SK-N-SH treated with all-trans-retinoic acid at 6 μM for 48 hours (cell line): ENCODE measurements at regions not wholly inside any gene's neighbourhood (a gene's known extent, or its start where the extent isn't known, plus 50 kb on each side); places are given as distances from the start of the nearest gene placed in this dataset.

ENCODE experiments used
- ATAC-seq: fragments of 200-7000 bp; cut with Tn5 transposase; 3 replicates; pipeline ENCODE4 v1.9.1; 2020; ENCODE audit warnings: mild to moderate bottlenecking, moderate library complexity
- BACH2 ChIP-seq: fragments of 250-450 bp; sonication (Bioruptor Pico); IDR thresholded peaks from 2 replicates; pipeline ENCODE4 v1.9.0; 2021; ENCODE audit warnings: mild to moderate bottlenecking, borderline replicate concordance
- CSDC2 ChIP-seq: fragments of 250-450 bp; sonication (Bioruptor Pico); IDR thresholded peaks from 2 replicates; pipeline ENCODE4 v1.5.0; 2020; ENCODE audit warnings: mild to moderate bottlenecking, moderate library complexity
- ESRRG ChIP-seq: fragments of 250-450 bp; sonication (Bioruptor Pico); IDR thresholded peaks from 2 replicates; pipeline ENCODE4 v1.6.1; 2021; ENCODE audit warnings: mild to moderate bottlenecking
- GLIS3 ChIP-seq: fragments of 250-450 bp; sonication (Bioruptor Pico); IDR thresholded peaks from 2 replicates; pipeline ENCODE4 v1.5.0; 2020; ENCODE audit warnings: mild to moderate bottlenecking, moderate library complexity
- ISL1 ChIP-seq: fragments of 250-450 bp; sonication (Bioruptor Pico); IDR thresholded peaks from 2 replicates; pipeline ENCODE4 v2.1.2; 2022; ENCODE audit warnings: mild to moderate bottlenecking, moderate library complexity
- OSR1 ChIP-seq: fragments of 250-450 bp; sonication (Bioruptor Pico); IDR thresholded peaks from 2 replicates; pipeline ENCODE4 v1.8.0; 2022; ENCODE audit warnings: moderate library complexity, mild to moderate bottlenecking, inconsistent platforms
- PATZ1 ChIP-seq: fragments of 250-450 bp; sonication (Bioruptor Pico); IDR thresholded peaks from 2 replicates; pipeline ENCODE4 v1.8.0; 2020; ENCODE audit warnings: mild to moderate bottlenecking, moderate library complexity, borderline replicate concordance
- PPARA ChIP-seq: fragments of 250-450 bp; sonication (Bioruptor Pico); IDR thresholded peaks from 2 replicates; pipeline ENCODE4 v1.5.0; 2020; ENCODE audit warnings: mild to moderate bottlenecking, borderline replicate concordance
- RARB ChIP-seq: fragments of 250-450 bp; sonication (Bioruptor Pico); IDR thresholded peaks from 2 replicates; pipeline ENCODE4 v1.8.0; 2021; ENCODE audit warnings: mild to moderate bottlenecking, moderate library complexity
- SNAI2 ChIP-seq: fragments of 250-450 bp; sonication (Bioruptor Pico); IDR thresholded peaks from 2 replicates; pipeline ENCODE4 v1.5.0; 2020; ENCODE audit warnings: mild to moderate bottlenecking, moderate library complexity
- TCF4 ChIP-seq: fragments of 250-450 bp; sonication (Bioruptor Pico); IDR thresholded peaks from 2 replicates; pipeline ENCODE4 v1.8.0; 2021; ENCODE audit warnings: mild to moderate bottlenecking, moderate library complexity, borderline replicate concordance
- TSHZ2 ChIP-seq: fragments of 250-450 bp; sonication (Bioruptor Pico); IDR thresholded peaks from 2 replicates; pipeline ENCODE4 v1.5.0; 2020; ENCODE audit warnings: mild to moderate bottlenecking, moderate library complexity
- ZC3H10 ChIP-seq: fragments of 250-450 bp; sonication (Bioruptor Pico); IDR thresholded peaks from 2 replicates; pipeline ENCODE4 v1.5.1; 2021; ENCODE audit warnings: mild to moderate bottlenecking, moderate library complexity
- ZFP3 ChIP-seq: fragments of 250-450 bp; sonication (Bioruptor Pico); IDR thresholded peaks from 2 replicates; pipeline ENCODE4 v1.5.0; 2020; ENCODE audit warnings: mild to moderate bottlenecking, moderate library complexity
- ZFP30 ChIP-seq: fragments of 450-650 bp; formaldehyde crosslinking; IDR thresholded peaks from 2 replicates; pipeline ENCODE4 v1.5.0; 2022; ENCODE audit warnings: mild to moderate bottlenecking, moderate library complexity
- ZNF565 ChIP-seq: fragments of 450-650 bp; formaldehyde crosslinking; conservative IDR thresholded peaks from 2 replicates; pipeline ENCODE4 v1.5.0; 2020; ENCODE audit warnings: low read depth, mild to moderate bottlenecking, moderate library complexity
- ZNF70 ChIP-seq: fragments of 450-650 bp; formaldehyde crosslinking; IDR thresholded peaks from 2 replicates; pipeline ENCODE4 v1.5.0; 2020; ENCODE audit warnings: mild to moderate bottlenecking, moderate library complexity
- ZNF8 ChIP-seq: fragments of 450-650 bp; formaldehyde crosslinking; IDR thresholded peaks from 2 replicates; pipeline ENCODE4 v1.5.0; 2020; ENCODE audit warnings: mild to moderate bottlenecking, moderate library complexity
- TF ChIP-seq, protein P1 (sequence below): fragments of 250-450 bp; sonication (Bioruptor Pico); IDR thresholded peaks from 2 replicates; pipeline ENCODE4 v1.5.1; 2021; ENCODE audit warnings: mild to moderate bottlenecking, moderate library complexity
- TF ChIP-seq, protein P2 (sequence below): fragments of 250-450 bp; sonication (Bioruptor Pico); IDR thresholded peaks from 2 replicates; pipeline ENCODE4 v1.8.0; 2021; ENCODE audit warnings: low read depth, mild to moderate bottlenecking, moderate library complexity, borderline replicate concordance
- TF ChIP-seq, protein P3 (sequence below): fragments of 250-450 bp; sonication (Bioruptor Pico); IDR thresholded peaks from 2 replicates; pipeline ENCODE4 v1.5.1; 2020; ENCODE audit warnings: low read depth, mild to moderate bottlenecking, moderate library complexity

DNA sequence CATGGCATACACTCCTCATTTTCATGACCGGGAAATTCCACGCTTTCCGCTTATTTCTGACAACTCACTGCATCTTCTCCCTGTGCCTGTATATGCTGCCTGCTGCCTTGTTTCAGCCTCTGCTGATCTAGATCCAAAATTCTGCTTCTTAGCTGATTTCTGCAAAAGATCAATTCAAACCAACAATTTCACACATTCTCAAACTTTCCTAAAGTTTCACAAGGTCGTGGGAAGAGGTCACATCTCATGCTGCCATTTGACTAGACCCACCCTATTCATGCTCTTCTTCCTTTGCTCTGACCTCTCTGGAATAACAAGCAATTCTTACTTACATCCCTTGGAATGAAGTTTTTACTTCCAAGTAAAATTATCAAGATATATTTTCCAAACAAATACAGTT lies 84.5 kb downstream of the TMEM167A start (continued):
- no peak for TF ChIP-seq PATZ1
- TF ChIP-seq TSHZ2 (CRISPR knock-in tag), result no peak
- TF ChIP-seq ZFP3 (CRISPR knock-in tag), result no peak
- TF ChIP-seq, all 23 proteins: peak for 0

DNA sequence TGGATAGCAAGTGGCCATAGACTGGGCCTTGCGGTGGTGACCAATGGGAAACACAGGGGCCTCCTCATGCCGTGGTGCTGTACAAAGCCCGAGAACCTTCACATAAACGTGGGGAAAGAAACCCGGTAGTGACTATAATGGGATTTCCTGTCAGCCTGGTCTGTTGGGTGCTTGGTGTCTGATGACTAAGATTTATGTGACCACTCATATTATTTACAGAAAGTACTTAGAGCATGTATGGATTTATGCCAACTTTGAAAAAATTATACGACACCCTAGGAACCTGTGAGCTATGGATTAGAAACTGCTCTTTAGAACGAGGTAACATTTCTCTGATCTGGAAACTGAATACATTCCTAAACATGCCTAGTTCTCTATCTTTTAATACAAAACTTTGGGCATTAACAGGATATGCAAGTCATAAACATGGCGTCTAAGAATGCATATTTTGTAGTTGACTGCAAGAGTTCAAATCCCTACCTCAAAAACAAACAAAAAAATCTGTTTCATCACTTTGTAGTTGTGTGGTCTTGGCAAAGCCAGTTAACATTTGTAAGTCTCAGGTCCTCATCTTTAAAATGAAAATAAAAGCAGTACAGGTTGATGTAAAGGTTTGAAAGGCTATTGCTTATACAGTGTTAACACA lies 85.4 kb downstream of the TMEM167A start:
- TF ChIP-seq PPARA (CRISPR knock-in tag), result no peak
- no peak for TF ChIP-seq ESRRG (CRISPR knock-in tag)
- no peak for TF ChIP-seq SNAI2 (CRISPR knock-in tag)
- TF ChIP-seq, protein P1, sequence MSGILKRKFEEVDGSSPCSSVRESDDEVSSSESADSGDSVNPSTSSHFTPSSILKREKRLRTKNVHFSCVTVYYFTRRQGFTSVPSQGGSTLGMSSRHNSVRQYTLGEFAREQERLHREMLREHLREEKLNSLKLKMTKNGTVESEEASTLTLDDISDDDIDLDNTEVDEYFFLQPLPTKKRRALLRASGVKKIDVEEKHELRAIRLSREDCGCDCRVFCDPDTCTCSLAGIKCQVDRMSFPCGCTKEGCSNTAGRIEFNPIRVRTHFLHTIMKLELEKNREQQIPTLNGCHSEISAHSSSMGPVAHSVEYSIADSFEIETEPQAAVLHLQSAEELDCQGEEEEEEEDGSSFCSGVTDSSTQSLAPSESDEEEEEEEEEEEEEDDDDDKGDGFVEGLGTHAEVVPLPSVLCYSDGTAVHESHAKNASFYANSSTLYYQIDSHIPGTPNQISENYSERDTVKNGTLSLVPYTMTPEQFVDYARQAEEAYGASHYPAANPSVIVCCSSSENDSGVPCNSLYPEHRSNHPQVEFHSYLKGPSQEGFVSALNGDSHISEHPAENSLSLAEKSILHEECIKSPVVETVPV (CRISPR knock-in tag), result no peak
- no peak for TF ChIP-seq GLIS3 (CRISPR knock-in tag)
- TF ChIP-seq CSDC2 (CRISPR knock-in tag), result no peak
- TF ChIP-seq OSR1, result no peak
- TF ChIP-seq, protein P2, sequence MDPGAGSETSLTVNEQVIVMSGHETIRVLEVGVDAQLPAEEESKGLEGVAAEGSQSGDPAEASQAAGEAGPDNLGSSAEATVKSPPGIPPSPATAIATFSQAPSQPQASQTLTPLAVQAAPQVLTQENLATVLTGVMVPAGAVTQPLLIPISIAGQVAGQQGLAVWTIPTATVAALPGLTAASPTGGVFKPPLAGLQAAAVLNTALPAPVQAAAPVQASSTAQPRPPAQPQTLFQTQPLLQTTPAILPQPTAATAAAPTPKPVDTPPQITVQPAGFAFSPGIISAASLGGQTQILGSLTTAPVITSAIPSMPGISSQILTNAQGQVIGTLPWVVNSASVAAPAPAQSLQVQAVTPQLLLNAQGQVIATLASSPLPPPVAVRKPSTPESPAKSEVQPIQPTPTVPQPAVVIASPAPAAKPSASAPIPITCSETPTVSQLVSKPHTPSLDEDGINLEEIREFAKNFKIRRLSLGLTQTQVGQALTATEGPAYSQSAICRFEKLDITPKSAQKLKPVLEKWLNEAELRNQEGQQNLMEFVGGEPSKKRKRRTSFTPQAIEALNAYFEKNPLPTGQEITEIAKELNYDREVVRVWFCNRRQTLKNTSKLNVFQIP (CRISPR knock-in tag), result no peak
- no peak for TF ChIP-seq ISL1 (CRISPR knock-in tag)
- no peak for TF ChIP-seq PATZ1
- TF ChIP-seq TCF4 (CRISPR knock-in tag), result no peak
- TF ChIP-seq ZFP30 (CRISPR knock-in tag), result no peak
- no peak for TF ChIP-seq ZC3H10 (CRISPR knock-in tag)
- TF ChIP-seq, protein P3, sequence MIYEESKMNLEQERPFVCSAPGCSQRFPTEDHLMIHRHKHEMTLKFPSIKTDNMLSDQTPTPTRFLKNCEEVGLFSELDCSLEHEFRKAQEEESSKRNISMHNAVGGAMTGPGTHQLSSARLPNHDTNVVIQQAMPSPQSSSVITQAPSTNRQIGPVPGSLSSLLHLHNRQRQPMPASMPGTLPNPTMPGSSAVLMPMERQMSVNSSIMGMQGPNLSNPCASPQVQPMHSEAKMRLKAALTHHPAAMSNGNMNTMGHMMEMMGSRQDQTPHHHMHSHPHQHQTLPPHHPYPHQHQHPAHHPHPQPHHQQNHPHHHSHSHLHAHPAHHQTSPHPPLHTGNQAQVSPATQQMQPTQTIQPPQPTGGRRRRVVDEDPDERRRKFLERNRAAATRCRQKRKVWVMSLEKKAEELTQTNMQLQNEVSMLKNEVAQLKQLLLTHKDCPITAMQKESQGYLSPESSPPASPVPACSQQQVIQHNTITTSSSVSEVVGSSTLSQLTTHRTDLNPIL, result no peak
- no peak for TF ChIP-seq ZNF8 (CRISPR knock-in tag)
- TF ChIP-seq BACH2 (CRISPR knock-in tag), result no peak
- no peak for TF ChIP-seq ZNF70 (CRISPR knock-in tag)
- TF ChIP-seq ZNF565, result no peak
- TF ChIP-seq RARB (CRISPR knock-in tag), result no peak
- ATAC-seq, result no peak
